Breast epithelium (tissue), 4 donors: ENCODE measurements at regions not wholly inside any gene's neighbourhood (a gene's known extent, or its start where the extent isn't known, plus 50 kb on each side); places are given as distances from the start of the nearest gene placed in this dataset.

ENCODE experiments used
- DNase-seq, 2 donors: peaks; one replicate each; pipeline ENCODE4 v3.0.0-alpha.2; 2019; ENCODE audit warnings: low spot score in 2 of 2
- H3K27ac ChIP-seq, 2 donors: fragments of 200-600 bp; sonication (generic) in 1 of 2; one replicate each; pipeline ENCODE4 v1.5.1; 2016 to 2019; ENCODE audit warnings: mild to moderate bottlenecking in 1 of 2
- H3K27me3 ChIP-seq, 2 donors: fragments of 200-600 bp; sonication (generic) in 1 of 2; one replicate each; pipeline versions ENCODE4 v1.5.1 to v1.6.0; 2017 to 2019; ENCODE audit warnings: control low read depth in 1 of 2, mild to moderate bottlenecking in 1 of 2
- H3K36me3 ChIP-seq: fragments of 200-600 bp; one replicate; pipeline ENCODE4 v1.5.1; 2019
- H3K4me1 ChIP-seq, 2 donors: fragments of 200-600 bp; sonication (generic); one replicate each; pipeline ENCODE4 v1.5.1; 2016 to 2019; ENCODE audit warnings: control low read depth in 1 of 2
- H3K4me3 ChIP-seq, 3 donors: fragments of 200-600 bp; sonication (generic); 1 replicate in 2 of 3; 2 replicates in 1 of 3; pipeline ENCODE4 v1.5.1; 2016 to 2019; ENCODE audit warnings: mild to moderate bottlenecking in 3 of 3, moderate library complexity in 2 of 3
- H3K9me3 ChIP-seq, 2 donors: fragments of 200-600 bp; sonication (generic) in 1 of 2; one replicate each; pipeline ENCODE4 v1.5.1; 2016 to 2019; ENCODE audit warnings: control low read depth in 1 of 2
- CTCF ChIP-seq, 3 donors: fragments of 450-650 bp; IDR thresholded peaks; one replicate each; pipeline ENCODE4 v1.5.1; 2016 to 2017; ENCODE audit warnings: antibody characterized with exemption in 3 of 3, mild to moderate bottlenecking in 3 of 3, moderate library complexity in 3 of 3
- POLR2A ChIP-seq: fragments of 450-650 bp; IDR thresholded peaks from one replicate; pipeline ENCODE4 v1.6.1; 2016; ENCODE audit warnings: antibody characterized with exemption, mild to moderate bottlenecking, moderate library complexity
- POLR2AphosphoS5 ChIP-seq, 3 donors: sonication (generic); formaldehyde crosslinking; IDR thresholded peaks; one replicate each; pipeline ENCODE4 v1.6.1; 2017; ENCODE audit warnings: antibody characterized with exemption in 3 of 3
- intact Hi-C: fragments of 100-400 bp; cut with DNase I; formaldehyde crosslinking; loops from one replicate; pipeline ENCODE4 v1.15.1; 2023; ENCODE audit warnings: low total_unique reads

GRCh38 chr6:139613496-139613895 lies 239.0 kb upstream of the CITED2 start:
- Histone ChIP-seq H3K4me3 (no peak overlapping the region), H3K4me1 (no peaks in the 10 kb centered on the region), H3K27ac (no peak overlapping the region), H3K27me3 (no peaks in the 10 kb centered on the region), H3K36me3 (no peaks in the 10 kb centered on the region), H3K9me3 (no peaks in the 10 kb centered on the region)
- no peak for DNase-seq
- intact Hi-C loops = no loop called here
- no peak for TF ChIP-seq POLR2A

GRCh38 chr6:139612135-139612465 lies 237.7 kb upstream of the CITED2 start:
- TF ChIP-seq POLR2A = no peak
- TF ChIP-seq POLR2AphosphoS5 (IDR thresholded peaks at IDR 0.05) = no peak
- TF ChIP-seq CTCF (IDR thresholded peaks at IDR 0.05) = no peak
- Histone ChIP-seq H3K27ac (no peak overlapping the region), H3K4me3 (no peak overlapping the region), H3K4me1 (no peaks in the 10 kb centered on the region), H3K27me3 (no peaks in the 10 kb centered on the region), H3K36me3 (no peaks in the 10 kb centered on the region), H3K9me3 (no peaks in the 10 kb centered on the region)
- intact Hi-C loops = no loop called here
- no peak for DNase-seq

- Histone ChIP-seq H3K27ac (no peak overlapping the region), H3K9me3 (no peaks in the 10 kb centered on the region), H3K4me1 (no peaks in the 10 kb centered on the region), H3K27me3 (no peaks in the 10 kb centered on the region), H3K36me3 (no peaks in the 10 kb centered on the region), H3K4me3 (no peak overlapping the region)
- no peak for DNase-seq
- TF ChIP-seq POLR2A (no peak), POLR2AphosphoS5 (IDR thresholded peaks at IDR 0.05) (no peak), CTCF (IDR thresholded peaks at IDR 0.05) (no peak)
- intact Hi-C loops = no loop called here
Measured at GRCh38 chr6:139611327-139612134, 237.1 kb upstream of the CITED2 start.

- Histone ChIP-seq H3K27ac (no peak overlapping the region), H3K27me3 (no peaks in the 10 kb centered on the region), H3K4me1 (no peaks in the 10 kb centered on the region), H3K9me3 (no peaks in the 10 kb centered on the region), H3K4me3 (no peak overlapping the region), H3K36me3 (no peaks in the 10 kb centered on the region)
- no peak for TF ChIP-seq CTCF (IDR thresholded peaks at IDR 0.05)
- no peak for TF ChIP-seq POLR2AphosphoS5 (IDR thresholded peaks at IDR 0.05)
- TF ChIP-seq POLR2A = no peak
- no peak for DNase-seq
- intact Hi-C loops = no loop called here
Measured at GRCh38 chr6:139608466-139609261, 234.2 kb upstream of the CITED2 start.

- Histone ChIP-seq H3K9me3 (no peaks in the 10 kb centered on the region), H3K4me1 (no peaks in the 10 kb centered on the region), H3K27me3 (no peaks in the 10 kb centered on the region), H3K36me3 (no peaks in the 10 kb centered on the region), H3K27ac (no peak overlapping the region), H3K4me3 (no peak overlapping the region)
- intact Hi-C loops = no loop called here
- DNase-seq = no peak
- TF ChIP-seq CTCF (IDR thresholded peaks at IDR 0.05) (no peak), POLR2A (no peak), POLR2AphosphoS5 (IDR thresholded peaks at IDR 0.05) (no peak)
Measured at GRCh38 chr6:139605350-139605749, 230.9 kb upstream of the CITED2 start.
